Thyroid gland (tissue), 4 donors: ENCODE measurements at regions not wholly inside any gene's neighbourhood (a gene's known extent, or its start where the extent isn't known, plus 50 kb on each side); places are given as distances from the start of the nearest gene placed in this dataset.

Source experiments
- DNase-seq, 2 donors: peaks; one replicate each; pipeline ENCODE4 v3.0.0-alpha.2; 2019
- H3K27ac ChIP-seq, 3 donors: fragments of 200-600 bp; sonication (generic); 1 replicate in 2 of 3; 2 replicates in 1 of 3; pipeline ENCODE4 v1.5.1; 2016 to 2019; ENCODE audit warnings: mild to moderate bottlenecking in 1 of 3, moderate library complexity in 1 of 3
- H3K27me3 ChIP-seq: fragments of 200-600 bp; sonication (generic); one replicate; pipeline ENCODE4 v1.5.1; 2019
- H3K36me3 ChIP-seq, 2 donors: fragments of 200-600 bp; sonication (generic); one replicate each; pipeline ENCODE4 v1.5.1; 2016 to 2019
- H3K4me1 ChIP-seq, 2 donors: fragments of 200-600 bp; sonication (generic); one replicate each; pipeline ENCODE4 v1.5.1; 2017 to 2019
- H3K4me3 ChIP-seq, 3 donors: fragments of 200-600 bp; sonication (generic); replicated peaks in 1 of 3; 1 replicate in 2 of 3; 2 replicates in 1 of 3; pipeline ENCODE4 v1.5.1; 2016; ENCODE audit warnings: mild to moderate bottlenecking in 1 of 3
- H3K9me3 ChIP-seq: fragments of 200-600 bp; sonication (generic); one replicate; pipeline ENCODE4 v1.5.1; 2017
- POLR2A ChIP-seq, 2 donors: fragments of 450-650 bp; IDR thresholded peaks; one replicate each; pipeline ENCODE4 v1.6.1; 2017; ENCODE audit warnings: antibody characterized with exemption in 2 of 2, mild to moderate bottlenecking in 2 of 2, moderate library complexity in 1 of 2
- WGBS, 2 donors: methylation state at CpG; one replicate each; pipeline ENCODE4 v1.1.5; 2017; 5-methylcytosine and 5-hydroxymethylcytosine counted together
- intact Hi-C: fragments of 100-400 bp; cut with DNase I; formaldehyde crosslinking; loops from one replicate; pipeline ENCODE4 v1.15.1; 2023
- TF ChIP-seq, protein P1 (sequence below), 6 experiments: fragments of 200-600 bp in 3 of 6; fragments of 450-650 bp in 3 of 6; sonication (generic) in 3 of 6; IDR thresholded peaks; one replicate each; pipeline ENCODE4 v1.5.1; 2016 to 2019; ENCODE audit warnings: antibody characterized with exemption in 6 of 6, mild to moderate bottlenecking in 2 of 6, inconsistent platforms in 1 of 6, moderate library complexity in 1 of 6

DNA sequence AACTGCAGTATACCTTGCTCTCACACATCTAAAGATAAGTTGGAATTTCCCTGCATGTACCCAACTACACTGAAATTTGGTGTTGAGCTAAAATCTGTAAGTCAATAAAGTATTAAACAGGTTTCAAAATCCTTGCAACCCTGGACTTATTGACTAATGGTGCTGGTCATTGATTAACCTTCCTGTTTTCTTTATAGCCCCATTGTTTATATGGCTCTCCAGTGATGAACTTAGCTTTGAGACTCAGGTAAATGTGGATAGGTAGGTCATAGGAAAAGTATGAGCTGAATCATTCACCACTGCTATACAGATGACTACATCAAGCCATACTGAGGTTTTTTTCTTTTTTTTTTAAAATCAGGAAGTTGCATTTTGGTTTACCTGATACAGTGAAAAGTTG is 132.7 kb downstream of the FAT3 start:
- Histone ChIP-seq H3K9me3 (no peaks in the 10 kb centered on the region), H3K27ac (no peak overlapping the region), H3K27me3 (no peaks in the 10 kb centered on the region), H3K36me3 (no peaks in the 10 kb centered on the region), H3K4me1 (no peaks in the 10 kb centered on the region), H3K4me3 (no peak overlapping the region)
- TF ChIP-seq, protein P1, sequence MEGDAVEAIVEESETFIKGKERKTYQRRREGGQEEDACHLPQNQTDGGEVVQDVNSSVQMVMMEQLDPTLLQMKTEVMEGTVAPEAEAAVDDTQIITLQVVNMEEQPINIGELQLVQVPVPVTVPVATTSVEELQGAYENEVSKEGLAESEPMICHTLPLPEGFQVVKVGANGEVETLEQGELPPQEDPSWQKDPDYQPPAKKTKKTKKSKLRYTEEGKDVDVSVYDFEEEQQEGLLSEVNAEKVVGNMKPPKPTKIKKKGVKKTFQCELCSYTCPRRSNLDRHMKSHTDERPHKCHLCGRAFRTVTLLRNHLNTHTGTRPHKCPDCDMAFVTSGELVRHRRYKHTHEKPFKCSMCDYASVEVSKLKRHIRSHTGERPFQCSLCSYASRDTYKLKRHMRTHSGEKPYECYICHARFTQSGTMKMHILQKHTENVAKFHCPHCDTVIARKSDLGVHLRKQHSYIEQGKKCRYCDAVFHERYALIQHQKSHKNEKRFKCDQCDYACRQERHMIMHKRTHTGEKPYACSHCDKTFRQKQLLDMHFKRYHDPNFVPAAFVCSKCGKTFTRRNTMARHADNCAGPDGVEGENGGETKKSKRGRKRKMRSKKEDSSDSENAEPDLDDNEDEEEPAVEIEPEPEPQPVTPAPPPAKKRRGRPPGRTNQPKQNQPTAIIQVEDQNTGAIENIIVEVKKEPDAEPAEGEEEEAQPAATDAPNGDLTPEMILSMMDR (IDR thresholded peaks at IDR 0.05): no peak
- TF ChIP-seq POLR2A (IDR thresholded peaks at IDR 0.05): no peak
- DNase-seq: no peak
- intact Hi-C loops: no loop called here

- Histone ChIP-seq H3K27ac (no peak overlapping the region), H3K36me3 (no peaks in the 10 kb centered on the region)
- 64 to 93% methylated on average over 2 of the region's 2 CpGs for WGBS, 2 donors
Measured at GRCh38 chr11:92357841-92358240, 133.2 kb downstream of the FAT3 start.

GRCh38 chr11:92361551-92361950 is 136.9 kb downstream of the FAT3 start:
- Histone ChIP-seq H3K36me3 (no peaks in the 10 kb centered on the region), H3K27ac (no peak overlapping the region), H3K4me3 (no peak overlapping the region), H3K9me3 (no peaks in the 10 kb centered on the region), H3K27me3 (no peaks in the 10 kb centered on the region), H3K4me1 (no peaks in the 10 kb centered on the region)
- 89 to 90% methylated on average over 2 of the region's 2 CpGs for WGBS, 2 donors
- TF ChIP-seq, protein P1 (IDR thresholded peaks at IDR 0.05): no peak
- TF ChIP-seq POLR2A (IDR thresholded peaks at IDR 0.05): no peak
- intact Hi-C loops: no loop called here
- no peak for DNase-seq

More at GRCh38 chr11:92357841-92358240, 133.2 kb downstream of the FAT3 start:
- TF ChIP-seq, protein P1 (IDR thresholded peaks at IDR 0.05): no peak
- TF ChIP-seq POLR2A (IDR thresholded peaks at IDR 0.05): no peak
- Histone ChIP-seq H3K4me3 (no peak overlapping the region), H3K4me1 (no peaks in the 10 kb centered on the region), H3K27me3 (no peaks in the 10 kb centered on the region), H3K9me3 (no peaks in the 10 kb centered on the region)
- intact Hi-C loops: no loop called here
- no peak for DNase-seq

DNA sequence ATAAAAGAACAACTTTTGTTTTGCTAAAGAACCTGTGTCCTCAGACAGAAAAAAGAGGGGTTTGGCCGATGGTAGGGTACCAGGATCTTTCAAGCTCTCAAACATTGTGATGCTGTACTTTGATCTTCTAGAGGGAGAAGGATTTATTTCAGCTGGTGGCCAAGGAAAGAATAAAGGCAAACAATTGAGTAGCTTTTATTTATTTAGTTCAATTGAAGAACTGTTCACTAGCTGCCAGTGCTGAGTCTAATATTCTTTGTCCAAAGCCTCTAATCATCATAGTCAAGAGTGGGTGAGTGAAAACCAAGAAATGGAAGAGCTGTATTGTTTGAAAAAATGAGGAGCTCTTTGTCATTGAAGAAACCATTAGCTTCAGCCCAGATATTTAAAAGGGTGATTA is 138.4 kb downstream of the FAT3 start:
- no peak overlapping the region for H3K4me3 ChIP-seq
- intact Hi-C loops: no loop called here
- WGBS, 2 donors: 34 to 45% methylated on average over 1 of the region's 1 CpG
- H3K27me3 ChIP-seq: no peaks in the 10 kb centered on the region
- no peak for DNase-seq
- TF ChIP-seq, protein P1 (IDR thresholded peaks at IDR 0.05): no peak
- no peaks in the 10 kb centered on the region for H3K4me1 ChIP-seq
- no peak overlapping the region for H3K27ac ChIP-seq
- no peaks in the 10 kb centered on the region for H3K9me3 ChIP-seq
- H3K36me3 ChIP-seq: no peaks in the 10 kb centered on the region

DNA sequence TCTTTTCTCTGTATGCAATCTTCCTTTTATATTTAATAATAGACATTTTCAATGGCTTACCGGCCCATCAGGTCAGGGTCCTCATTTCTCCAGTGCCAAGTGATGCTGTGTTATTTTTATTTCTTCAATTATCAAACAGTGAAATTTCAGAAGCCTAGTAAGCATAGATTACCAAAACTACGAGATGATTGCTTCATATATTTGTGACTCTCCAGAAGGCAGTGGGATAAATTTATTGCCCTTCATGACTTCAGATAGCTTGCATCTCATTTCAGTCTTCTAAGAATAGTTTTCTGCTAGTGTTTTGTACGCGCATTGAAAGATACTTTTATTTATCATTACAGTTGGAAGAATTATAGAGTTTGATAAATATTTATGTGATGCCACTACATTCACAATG is 139.6 kb downstream of the FAT3 start:
- Histone ChIP-seq H3K4me1 (no peaks in the 10 kb centered on the region), H3K27me3 (no peaks in the 10 kb centered on the region), H3K4me3 (no peak overlapping the region), H3K36me3 (no peaks in the 10 kb centered on the region), H3K27ac (no peak overlapping the region), H3K9me3 (no peaks in the 10 kb centered on the region)
- intact Hi-C loops: no loop called here
- no peak for DNase-seq
- TF ChIP-seq POLR2A (IDR thresholded peaks at IDR 0.05): no peak
- TF ChIP-seq, protein P1 (IDR thresholded peaks at IDR 0.05): no peak
- WGBS, 2 donors: 91 to 95% methylated on average over 4 of the region's 4 CpGs
